Fibroblast of the aortic adventitia (primary cell): ENCODE measurements at regions not wholly inside any gene's neighbourhood (a gene's known extent, or its start where the extent isn't known, plus 50 kb on each side); places are given as distances from the start of the nearest gene placed in this dataset.
"Not testable (repeated sequence)": the region's sequence is repeated elsewhere in the genome, so short reads cannot be mapped to it uniquely, and the experiment has no call there.

Source experiments
- DNase-seq: peaks from one replicate; pipeline ENCODE4 v3.0.0-alpha.2; 2010; ENCODE audit warnings: low read depth
- H3K4me3 ChIP-seq: 2 replicates; pipeline ENCODE4 v1.5.1; 2011; ENCODE audit warnings: low read depth, mild to moderate bottlenecking, control low read depth, low read length, moderate library complexity
- CTCF ChIP-seq: IDR thresholded peaks from 2 replicates; pipeline ENCODE4 v1.5.1; 2011; ENCODE audit warnings: mild to moderate bottlenecking, low read length, control low read depth, inconsistent platforms; ENCODE audit not compliant: insufficient read depth

DNA sequence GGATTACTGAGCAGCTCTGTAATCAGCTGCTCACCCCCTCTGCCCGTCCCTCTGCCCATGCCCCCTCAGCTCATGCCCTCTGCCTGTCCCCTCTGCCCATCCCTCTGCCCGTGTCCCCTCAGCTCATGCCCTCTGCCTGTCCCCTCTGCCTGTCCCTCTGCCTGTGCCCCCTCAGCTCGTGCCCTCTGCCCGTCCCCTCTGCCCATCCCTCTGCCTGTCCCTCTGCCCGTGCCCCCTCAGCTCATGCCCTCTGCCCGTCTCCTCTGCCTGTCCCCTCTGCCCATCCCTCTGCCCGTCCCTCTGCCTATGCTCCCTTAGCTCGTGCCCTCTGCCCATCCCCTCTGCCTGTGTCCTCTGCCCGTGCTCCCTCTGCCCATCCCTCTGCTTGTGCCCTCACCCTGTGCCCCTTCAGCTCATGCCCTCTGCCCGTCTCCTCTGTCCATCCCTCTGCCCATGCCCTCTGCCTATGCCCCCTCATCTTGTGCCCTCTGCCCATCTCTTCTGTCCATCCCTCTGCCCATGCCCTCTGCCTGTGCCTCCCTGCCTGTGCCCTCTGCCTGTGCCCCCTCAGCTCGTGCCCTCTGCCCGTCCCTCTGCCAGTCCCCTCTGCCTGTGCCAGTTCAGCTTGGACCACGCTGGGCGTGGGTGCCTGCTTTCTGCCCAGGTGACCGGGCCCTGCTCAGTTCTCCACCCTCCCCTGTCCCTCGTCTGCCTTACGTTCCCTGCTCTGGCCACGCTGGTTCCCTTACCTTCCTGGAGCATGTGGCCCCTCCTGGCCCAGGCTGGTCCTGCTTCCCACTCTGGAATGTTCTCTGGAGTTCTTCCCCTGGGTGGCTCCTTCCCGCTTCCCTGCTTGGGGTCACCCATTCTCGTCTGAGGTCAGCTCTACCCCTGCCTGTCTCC is 97.6 kb downstream of the NPIPB11 start:
- no peak for DNase-seq

GRCh38 chr16:29307598-29308507 is 98.7 kb downstream of the NPIPB11 start:
- TF ChIP-seq CTCF: no peak

More for the DNA sequence above, 97.6 kb downstream of the NPIPB11 start:
- no peak for TF ChIP-seq CTCF
- H3K4me3 ChIP-seq: no peak overlapping the region

GRCh38 chr16:29306943-29307597 is 99.4 kb downstream of the NPIPB11 start:
- DNase-seq: peak; percentile 19
- H3K4me3 ChIP-seq: no peak overlapping the region
- TF ChIP-seq CTCF: no peak

More at GRCh38 chr16:29307598-29308507, 98.7 kb downstream of the NPIPB11 start:
- H3K4me3 ChIP-seq: no peak overlapping the region
- peak; percentile 53 for DNase-seq

GRCh38 chr16:29306201-29306600 is 100.3 kb downstream of the NPIPB11 start:
- no peak for DNase-seq
- no peak overlapping the region for H3K4me3 ChIP-seq
- no peak for TF ChIP-seq CTCF

- H3K4me3 ChIP-seq, DNase-seq: not testable (repeated sequence)
Measured at GRCh38 chr16:29305018-29305417, 101.5 kb downstream of the NPIPB11 start.

DNA sequence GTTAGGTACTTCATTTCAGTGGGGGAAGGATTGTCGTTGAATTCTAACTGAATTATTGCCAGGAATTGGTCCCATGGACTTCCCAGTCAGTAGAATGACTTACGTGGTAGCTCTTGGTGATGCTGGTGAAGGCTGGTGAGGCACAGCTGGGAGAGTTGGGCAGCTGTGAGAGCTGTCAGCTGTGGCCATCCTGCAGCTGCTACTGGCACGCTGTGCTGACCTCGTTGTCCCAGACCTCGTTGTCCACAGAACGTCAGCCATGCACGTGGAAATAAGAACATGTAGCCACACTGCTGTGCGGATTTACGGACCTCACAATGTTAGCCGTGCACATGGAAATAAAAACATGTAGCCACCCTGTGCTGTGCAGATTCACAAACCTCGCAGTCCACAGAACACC is 102.3 kb downstream of the NPIPB11 start:
- H3K4me3 ChIP-seq: no peak overlapping the region
- no peak for DNase-seq
- no peak for TF ChIP-seq CTCF

GRCh38 chr16:29303520-29303919 is 103.0 kb downstream of the NPIPB11 start:
- TF ChIP-seq CTCF: no peak
- no peak overlapping the region for H3K4me3 ChIP-seq
- DNase-seq: no peak
